Endothelial cell of umbilical vein (primary cell): ENCODE measurements at regions not wholly inside any gene's neighbourhood (a gene's known extent, or its start where the extent isn't known, plus 50 kb on each side); places are given as distances from the start of the nearest gene placed in this dataset.

Experiments
- BruUV-seq: library from RNA; stranded (reverse); fragments of 400-500 nt; replicated peaks from 2 replicates; lab custom pipeline; 2021; lab: Mats Ljungman, UMichigan
- CTCF ChIA-PET: fragments of 300-600, 350-600 bp; sonication (Branson Sonifier 250); formaldehyde crosslinking; loops from one replicate; lab custom pipeline; 2021; ENCODE audit warnings: antibody characterized with exemption, inconsistent platforms; lab: Charles Lee
- POLR2A ChIA-PET: fragments of 300-600, 350-600 bp; sonication (Branson Sonifier 250); formaldehyde crosslinking; loops from one replicate; lab custom pipeline; 2021; ENCODE audit warnings: antibody characterized with exemption, inconsistent platforms; lab: Charles Lee
- DNase-seq: peaks from one replicate; pipeline ENCODE4 v3.0.0-alpha.2; 2011; ENCODE audit warnings: low read depth, low spot score
- FAIRE-seq: peaks from 2 replicates; lab custom pipeline; 2011; peaks lifted over from hg19 to GRCh38; lab: Jason Lieb, UNC
- H2AFZ ChIP-seq: 2 replicates; pipeline ENCODE4 v1.6.0; 2012; ENCODE audit warnings: low read depth, low read length, control low read depth, inconsistent platforms
- H3K27ac ChIP-seq: 2 replicates; pipeline ENCODE4 v1.5.1; 2011; ENCODE audit warnings: low read depth, mild to moderate bottlenecking, control low read depth, low read length, moderate library complexity; ENCODE audit not compliant: insufficient read depth
- H3K27me3 ChIP-seq, 2 experiments: 2 replicates each; pipeline versions ENCODE4 v1.6.0 to v1.6.1; 2011; ENCODE audit warnings: low read length in 2 of 2, mixed read lengths in 1 of 2; ENCODE audit not compliant: control insufficient read depth in 2 of 2, insufficient read depth in 2 of 2
- H3K36me3 ChIP-seq, 2 experiments: 2 replicates in 1 of 2; 3 replicates in 1 of 2; pipeline ENCODE4 v1.5.1; 2011; ENCODE audit warnings: low read length in 2 of 2, mild to moderate bottlenecking in 1 of 2, moderate library complexity in 1 of 2; ENCODE audit not compliant: control insufficient read depth in 2 of 2, insufficient read depth in 2 of 2; ENCODE audit errors: extremely low read depth in 1 of 2
- H3K4me1 ChIP-seq: 3 replicates; pipeline ENCODE4 v1.5.1; 2011; ENCODE audit warnings: mild to moderate bottlenecking, low read length; ENCODE audit not compliant: control insufficient read depth, insufficient read depth; ENCODE audit errors: extremely low read depth
- H3K4me2 ChIP-seq: 2 replicates; pipeline ENCODE4 v1.6.1; 2011; ENCODE audit warnings: low read length, control low read depth, mixed read lengths; ENCODE audit not compliant: insufficient read depth
- H3K4me3 ChIP-seq, 3 experiments: fragments of 200-600 bp in 1 of 3; sonication (generic), shearing (Covaris generic) in 1 of 3; replicated peaks in 1 of 3; 2 replicates each; pipeline ENCODE4 v1.5.1; 2011 to 2016; ENCODE audit warnings: control low read depth in 3 of 3, low read length in 3 of 3, mild to moderate bottlenecking in 2 of 3, inconsistent platforms in 1 of 3, low read depth in 1 of 3, moderate library complexity in 1 of 3; ENCODE audit not compliant: insufficient read depth in 1 of 3
- H3K79me2 ChIP-seq: 2 replicates; pipeline ENCODE4 v1.6.0; 2012; ENCODE audit warnings: low read length, inconsistent platforms; ENCODE audit not compliant: control insufficient read depth, insufficient read depth
- H3K9ac ChIP-seq: replicated peaks from 2 replicates; pipeline ENCODE3; 2011; ENCODE audit warnings: low read length, control low read depth; ENCODE audit not compliant: insufficient read depth; ENCODE audit errors: extremely low read depth
- H3K9me1 ChIP-seq: replicated peaks from 3 replicates; pipeline ENCODE4 v1.6.0; 2011; ENCODE audit warnings: mild to moderate bottlenecking, low read length; ENCODE audit not compliant: control insufficient read depth, insufficient read depth; ENCODE audit errors: extremely low read depth
- H3K9me3 ChIP-seq: replicated peaks from 2 replicates; pipeline ENCODE4 v1.5.1; 2012; ENCODE audit warnings: low read length, inconsistent platforms; ENCODE audit not compliant: control insufficient read depth, insufficient read depth
- H4K20me1 ChIP-seq: replicated peaks from 2 replicates; pipeline ENCODE3; 2011; ENCODE audit warnings: mild to moderate bottlenecking, low read length; ENCODE audit not compliant: control insufficient read depth, insufficient read depth; ENCODE audit errors: extremely low read depth
- EZH2 ChIP-seq: IDR thresholded peaks from 2 replicates; pipeline ENCODE4 v1.6.1; 2012; ENCODE audit warnings: borderline replicate concordance, low read depth, mild to moderate bottlenecking, moderate library complexity, low read length, inconsistent platforms; ENCODE audit not compliant: severe bottlenecking
- FOS ChIP-seq: IDR thresholded peaks from 2 replicates; pipeline ENCODE4 v1.6.1; 2011; ENCODE audit warnings: mild to moderate bottlenecking, low read length, moderate library complexity, borderline replicate concordance; ENCODE audit not compliant: insufficient read depth
- GATA2 ChIP-seq: IDR thresholded peaks from 2 replicates; pipeline ENCODE4 v1.7.0; 2011; ENCODE audit warnings: low read depth, mild to moderate bottlenecking, moderate library complexity, mixed read lengths, low read length; ENCODE audit not compliant: insufficient read length, insufficient read depth
- JUN ChIP-seq: IDR thresholded peaks from 2 replicates; pipeline ENCODE4 v1.6.1; 2011; ENCODE audit warnings: borderline replicate concordance, low read depth; ENCODE audit not compliant: insufficient read length, insufficient read depth
- MYC ChIP-seq: IDR thresholded peaks from one replicate; pipeline ENCODE4 v1.6.1; 2011; ENCODE audit warnings: mild to moderate bottlenecking, low read depth, low read length
- POLR2A ChIP-seq: IDR thresholded peaks from 2 replicates; pipeline ENCODE4 v1.6.1; 2012; ENCODE audit warnings: low read depth, mild to moderate bottlenecking, control low read depth, low read length
- POLR2AphosphoS5 ChIP-seq: IDR thresholded peaks from 2 replicates; pipeline ENCODE4 v1.6.1; 2012; ENCODE audit warnings: low read depth, mild to moderate bottlenecking, control low read depth, low read length, moderate library complexity; ENCODE audit not compliant: insufficient read depth
- dilution Hi-C: fragments of 300-500 bp; cut with MboI; formaldehyde crosslinking; loops from one replicate; pipeline ENCODE4 v1.15.0; 2019; ENCODE audit warnings: low sequenced_read_pairs; ENCODE audit not compliant: extremely low pct_ligation_motif_present
- intact Hi-C: fragments of 100-400 bp; cut with micrococcal nuclease; formaldehyde crosslinking; loops from one replicate; pipeline ENCODE4 v1.10.0; 2022
- TF ChIP-seq, protein P1 (sequence below): IDR thresholded peaks from 2 replicates; pipeline ENCODE4 v1.6.1; 2011; ENCODE audit not compliant: insufficient read depth, insufficient read length
- TF ChIP-seq, protein P2 (sequence below), 2 donors: IDR thresholded peaks; 1 replicate in 1 of 2; 2 replicates in 1 of 2; pipeline ENCODE4 v1.5.1; 2011; ENCODE audit warnings: low read length in 2 of 2, mild to moderate bottlenecking in 2 of 2, moderate library complexity in 2 of 2, control low read depth in 1 of 2, inconsistent platforms in 1 of 2, low read depth in 1 of 2; ENCODE audit not compliant: insufficient read depth in 1 of 2; ENCODE audit errors: extremely low read depth in 1 of 2

DNA sequence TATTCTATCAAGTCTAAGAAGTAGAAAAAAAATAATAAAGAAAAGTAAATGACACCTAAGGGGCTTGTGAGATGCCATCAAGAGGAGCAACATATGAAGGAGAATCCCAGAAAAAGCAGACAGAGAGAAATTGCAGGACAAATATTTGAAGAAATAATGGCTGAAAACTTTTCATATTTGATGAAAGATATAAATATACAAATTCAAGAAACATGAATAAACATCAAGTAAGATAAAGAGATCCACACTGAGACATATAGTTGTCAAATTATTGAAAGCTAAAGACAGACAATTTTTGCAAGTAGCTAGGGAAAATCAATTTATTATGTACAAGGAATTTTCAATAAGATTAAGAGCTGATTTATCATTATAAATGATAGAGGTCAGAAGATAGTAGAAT, 558.0 kb downstream of the ZWINT start:
- FAIRE-seq (no peak), DNase-seq (no peak)
- H3K79me2 ChIP-seq: no peaks in the 10 kb centered on the region
- POLR2A ChIA-PET: no interaction called here
- H3K9me1 ChIP-seq: no peaks in the 10 kb centered on the region
- no peaks in the 10 kb centered on the region for H3K4me1 ChIP-seq
- H4K20me1 ChIP-seq: no peaks in the 10 kb centered on the region
- TF ChIP-seq, protein P1, sequence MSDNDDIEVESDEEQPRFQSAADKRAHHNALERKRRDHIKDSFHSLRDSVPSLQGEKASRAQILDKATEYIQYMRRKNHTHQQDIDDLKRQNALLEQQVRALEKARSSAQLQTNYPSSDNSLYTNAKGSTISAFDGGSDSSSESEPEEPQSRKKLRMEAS: no peak
- no peak for TF ChIP-seq MYC
- TF ChIP-seq GATA2: no peak
- TF ChIP-seq JUN: no peak
- no peak for TF ChIP-seq POLR2A
- no peak for TF ChIP-seq FOS
- TF ChIP-seq, protein P2, sequence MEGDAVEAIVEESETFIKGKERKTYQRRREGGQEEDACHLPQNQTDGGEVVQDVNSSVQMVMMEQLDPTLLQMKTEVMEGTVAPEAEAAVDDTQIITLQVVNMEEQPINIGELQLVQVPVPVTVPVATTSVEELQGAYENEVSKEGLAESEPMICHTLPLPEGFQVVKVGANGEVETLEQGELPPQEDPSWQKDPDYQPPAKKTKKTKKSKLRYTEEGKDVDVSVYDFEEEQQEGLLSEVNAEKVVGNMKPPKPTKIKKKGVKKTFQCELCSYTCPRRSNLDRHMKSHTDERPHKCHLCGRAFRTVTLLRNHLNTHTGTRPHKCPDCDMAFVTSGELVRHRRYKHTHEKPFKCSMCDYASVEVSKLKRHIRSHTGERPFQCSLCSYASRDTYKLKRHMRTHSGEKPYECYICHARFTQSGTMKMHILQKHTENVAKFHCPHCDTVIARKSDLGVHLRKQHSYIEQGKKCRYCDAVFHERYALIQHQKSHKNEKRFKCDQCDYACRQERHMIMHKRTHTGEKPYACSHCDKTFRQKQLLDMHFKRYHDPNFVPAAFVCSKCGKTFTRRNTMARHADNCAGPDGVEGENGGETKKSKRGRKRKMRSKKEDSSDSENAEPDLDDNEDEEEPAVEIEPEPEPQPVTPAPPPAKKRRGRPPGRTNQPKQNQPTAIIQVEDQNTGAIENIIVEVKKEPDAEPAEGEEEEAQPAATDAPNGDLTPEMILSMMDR (IDR thresholded peaks at IDR 0.05; ENCODE audit: extremely low read depth in 1 of 2, insufficient read depth in 1 of 2, low read depth in 1 of 2, low read length in 2 of 2): no peak
- no peak for TF ChIP-seq POLR2AphosphoS5
- TF ChIP-seq EZH2: no peak
- H3K27ac ChIP-seq: no peak overlapping the region
- H3K36me3 ChIP-seq: no peaks in the 10 kb centered on the region
- intact Hi-C loops: no loop called here
- H3K4me3 ChIP-seq: no peak overlapping the region
- H3K27me3 ChIP-seq: no peaks in the 10 kb centered on the region
- peaks cover 2% of the 10 kb centered on the region for H3K9me3 ChIP-seq
- dilution Hi-C loops: no loop called here
- H3K9ac ChIP-seq: no peak overlapping the region
- CTCF ChIA-PET: no interaction called here
- BruUV-seq: no TSS peak
- no peak overlapping the region for H3K4me2 ChIP-seq
- no peak overlapping the region for H2AFZ ChIP-seq
